ENCODE measurements at regions not wholly inside any gene's neighbourhood (a gene's known extent, or its start where the extent isn't known, plus 50 kb on each side); places are given as distances from the start of the nearest gene placed in this dataset.

DNA sequence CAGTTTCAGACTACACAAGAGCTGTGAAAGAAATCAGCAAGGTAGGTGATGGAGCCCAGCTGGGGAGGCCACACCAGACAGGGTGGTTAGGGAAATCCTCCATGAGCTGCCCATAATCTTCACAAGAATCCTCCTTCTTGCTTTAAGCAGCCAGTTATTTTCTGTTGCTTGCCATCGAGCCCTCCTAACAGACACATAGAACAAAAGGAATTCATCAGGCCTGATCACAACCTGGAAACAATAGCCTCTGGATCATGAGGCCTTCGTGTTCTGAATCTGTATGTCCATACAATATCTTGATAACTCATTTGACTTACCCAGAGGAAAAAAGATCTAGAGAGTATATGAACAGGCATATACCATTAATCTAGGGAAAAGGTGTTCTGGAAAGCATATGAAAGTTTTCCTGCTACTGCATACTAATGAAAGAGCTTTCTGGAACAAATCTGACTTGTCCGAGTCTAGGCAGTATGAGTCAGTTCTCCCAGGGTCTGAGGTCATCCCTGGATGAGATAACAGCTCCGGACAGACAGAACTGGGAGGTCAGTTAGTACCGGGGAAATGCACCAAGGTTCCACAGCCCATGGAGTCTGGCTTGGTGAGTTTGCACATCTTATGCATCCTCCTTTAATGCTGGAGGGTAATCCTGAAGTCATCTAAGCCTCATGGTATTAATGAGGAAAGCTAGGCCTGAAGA, 52.8 kb upstream of the ELK3 start:
- ChIA-PET CTCF (ENCODE audit: partially characterized antibody) (interaction anchor here (0.6 to 0.8 kb wide), 2 partner anchors 25 to 74 kb away, joined by 3 to 4 read pairs; no protein-coding TSS in a partner anchor), POLR2A (ENCODE audit: partially characterized antibody) (no interaction called here)
- Mint-ChIP-seq H3K27me3 (no peaks in the 10 kb centered on the region), H3K36me3 (no peaks in the 10 kb centered on the region), H3K4me1 (peaks cover 16 to 36% (median 27%) of the 10 kb centered on the region in 4 donors), H3K4me3 (no peak overlapping the region), H3K27ac (peak overlapping the region in 3 of 7 donors; percentile 3 to 68 (median 64)), H3K9me3 (peaks cover 0 to 2% (median 0%) of the 10 kb centered on the region in 8 donors)
- Histone ChIP-seq H3K4me1 (ENCODE audit: insufficient read depth, low read length) (peaks cover 22% of the 10 kb centered on the region), H3K27ac (ENCODE audit: low read depth, low read length) (no peak overlapping the region), H3K27me3 (ENCODE audit: insufficient read depth, low read length) (no peaks in the 10 kb centered on the region), H3K36me3 (ENCODE audit: insufficient read depth, low read length) (no peaks in the 10 kb centered on the region), H3K4me3 (ENCODE audit: low read length in 2 of 2) (no peak overlapping the region), H3K9me3 (ENCODE audit: control insufficient read depth in 1 of 2, low read length in 2 of 2) (no peaks in the 10 kb centered on the region)
- intact Hi-C loops (cut with micrococcal nuclease), result no loop called here
- no peak for DNase-seq

DNA sequence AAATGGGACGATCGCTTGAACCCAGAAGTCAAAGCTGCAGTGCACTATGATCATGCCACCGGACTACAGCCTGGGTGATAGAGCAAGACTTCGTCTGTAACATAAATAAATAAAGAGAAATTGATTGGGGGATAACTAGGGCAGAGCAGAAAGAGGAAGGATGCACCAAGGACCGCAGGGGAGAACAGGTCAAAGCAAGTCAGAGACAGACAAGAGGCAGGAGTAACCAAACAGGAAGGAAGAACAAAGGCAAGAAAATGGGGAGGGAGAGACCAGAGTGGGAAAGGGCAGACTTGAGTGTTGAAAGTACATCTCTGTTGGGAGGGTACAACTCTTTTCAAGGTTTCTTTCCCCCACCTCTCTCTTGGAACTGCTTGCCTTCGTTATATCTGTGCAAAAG, 50.8 kb upstream of the ELK3 start:
- CTCF ChIA-PET (ENCODE audit: partially characterized antibody), result no interaction called here
- Mint-ChIP-seq H3K27ac (peak overlapping the region; percentile 3 to 79 (median 62)), H3K9me3 (peaks cover 0 to 2% (median 0%) of the 10 kb centered on the region in 8 donors), H3K4me3 (peak overlapping the region in 7 of 8 donors; percentile 63 to 77 (median 71)), H3K36me3 (no peaks in the 10 kb centered on the region), H3K27me3 (no peaks in the 10 kb centered on the region), H3K4me1 (peaks cover 13 to 34% (median 25%) of the 10 kb centered on the region in 4 donors)
- Histone ChIP-seq H3K4me1 (ENCODE audit: insufficient read depth, low read length) (peaks cover 15% of the 10 kb centered on the region), H3K36me3 (ENCODE audit: insufficient read depth, low read length) (no peaks in the 10 kb centered on the region), H3K4me3 (ENCODE audit: low read length in 2 of 2) (no peak overlapping the region), H3K27me3 (ENCODE audit: insufficient read depth, low read length) (no peaks in the 10 kb centered on the region), H3K27ac (ENCODE audit: low read depth, low read length) (no peak overlapping the region), H3K9me3 (ENCODE audit: control insufficient read depth in 1 of 2, low read length in 2 of 2) (no peaks in the 10 kb centered on the region)
- peak in 4 of 5 donors; percentile 8 to 36 (median 28) for DNase-seq
- intact Hi-C loops (cut with micrococcal nuclease), result no loop called here
- POLR2A ChIA-PET (ENCODE audit: partially characterized antibody), result no interaction called here

DNA sequence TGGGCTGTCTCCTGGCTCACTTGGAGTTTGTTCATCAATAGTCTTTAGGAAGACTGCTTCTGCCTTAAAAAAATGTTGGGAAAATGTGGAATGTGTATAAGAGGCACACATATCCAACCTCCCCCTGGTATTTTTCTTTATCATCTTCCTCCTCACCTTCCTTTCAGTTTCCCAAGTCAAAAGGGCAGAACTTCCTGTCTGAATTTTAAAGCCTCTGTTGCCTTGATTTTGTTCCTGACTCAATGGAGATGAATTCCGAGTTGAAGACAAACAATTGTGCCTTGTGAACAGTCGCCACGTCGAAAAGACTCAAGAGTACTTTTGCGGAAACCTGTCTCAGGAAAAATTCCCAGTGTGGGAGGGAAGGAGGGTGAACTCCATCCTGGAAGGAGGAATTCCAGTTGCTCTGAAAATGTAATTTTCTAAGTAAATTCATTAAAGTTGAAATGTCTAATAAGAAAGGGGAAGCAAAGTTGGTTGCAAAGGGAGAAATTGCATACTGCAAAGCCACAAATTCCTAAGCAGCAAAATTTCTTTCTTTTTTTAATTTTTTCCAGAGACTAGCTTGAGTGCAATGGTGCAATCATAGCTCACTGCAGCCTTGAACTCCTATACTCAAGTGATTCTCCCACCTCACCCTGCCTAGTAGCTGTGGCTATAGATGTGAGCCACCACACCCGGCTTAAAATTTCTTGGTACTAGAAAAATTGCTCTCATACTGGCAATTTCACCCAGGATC, 50.2 kb upstream of the ELK3 start:
- Mint-ChIP-seq H3K36me3 (no peaks in the 10 kb centered on the region), H3K4me3 (peak overlapping the region in 7 of 8 donors; percentile 63 to 77 (median 71)), H3K9me3 (peaks cover 0 to 2% (median 0%) of the 10 kb centered on the region in 8 donors), H3K27ac (peak overlapping the region in 4 of 7 donors; percentile 22 to 69 (median 60)), H3K27me3 (no peaks in the 10 kb centered on the region), H3K4me1 (peaks cover 13 to 34% (median 25%) of the 10 kb centered on the region in 4 donors)
- H3K27ac ChIP-seq (ENCODE audit: low read depth, low read length), result no peak overlapping the region
- ChIA-PET CTCF (ENCODE audit: partially characterized antibody) (interaction anchor here (0.9 kb wide), 1 partner anchor 15 kb away, joined by 3 read pairs; no protein-coding TSS in a partner anchor), POLR2A (ENCODE audit: partially characterized antibody) (no interaction called here)
- peaks cover 15% of the 10 kb centered on the region for H3K4me1 ChIP-seq (ENCODE audit: insufficient read depth, low read length)
- no peaks in the 10 kb centered on the region for H3K9me3 ChIP-seq (ENCODE audit: control insufficient read depth in 1 of 2, low read length in 2 of 2)
- intact Hi-C loops (cut with micrococcal nuclease), result no loop called here
- no peak overlapping the region for H3K4me3 ChIP-seq (ENCODE audit: low read length in 2 of 2)
- DNase-seq, result no peak
- H3K36me3 ChIP-seq (ENCODE audit: insufficient read depth, low read length), result no peaks in the 10 kb centered on the region
- no peaks in the 10 kb centered on the region for H3K27me3 ChIP-seq (ENCODE audit: insufficient read depth, low read length)
